HepG2 (cell line): ENCODE measurements at regions not wholly inside any gene's neighbourhood (a gene's known extent, or its start where the extent isn't known, plus 50 kb on each side); places are given as distances from the start of the nearest gene placed in this dataset.

Source experiments
- ATAC-seq: fragments of 200-7000 bp; cut with Tn5 transposase; 3 replicates; pipeline ENCODE4 v1.9.1; 2020; ENCODE audit warnings: mild to moderate bottlenecking, moderate library complexity
- BruUV-seq: library from RNA; stranded (reverse); fragments of 400-500 nt; replicated peaks from 2 replicates; lab custom pipeline; 2021; lab: Mats Ljungman, UMichigan
- CTCF ChIA-PET: fragments of 300-600 bp; formaldehyde crosslinking; extraction: SDS; loops from one replicate; lab custom pipeline; 2021; ENCODE audit warnings: low total read pairs, inconsistent platforms, low intra/inter-chr PET ratio; lab: Yijun Ruan, JAX
- POLR2A ChIA-PET: fragments of 350-600 bp; sonication (Branson Sonifier 250); formaldehyde crosslinking; loops from one replicate; lab custom pipeline; 2020; ENCODE audit warnings: antibody characterized with exemption, inconsistent platforms; lab: Yijun Ruan, JAX
- DNase-seq: peaks from one replicate; pipeline ENCODE4 v3.0.0-alpha.2; 2015; ENCODE audit warnings: low spot score
- FAIRE-seq: peaks from 3 replicates; lab custom pipeline; 2011; peaks lifted over from hg19 to GRCh38; lab: Jason Lieb, UNC
- H2AFZ ChIP-seq: one replicate; pipeline ENCODE4 v1.6.1; 2011; ENCODE audit warnings: low read length, inconsistent platforms
- H3K27ac ChIP-seq: fragments of 300-600 bp; 3 replicates; pipeline ENCODE4 v1.8.0; 2011; ENCODE audit warnings: mixed run types, mild to moderate bottlenecking, mixed read lengths, low read length, inconsistent platforms; ENCODE audit not compliant: insufficient read depth; ENCODE audit errors: extremely low read length
- H3K27me3 ChIP-seq, 2 experiments: fragments of 200-600 bp in 1 of 2; 2 replicates in 1 of 2; 3 replicates in 1 of 2; pipeline versions ENCODE4 v1.6.0 to v1.8.0; 2011; ENCODE audit warnings: low read length in 2 of 2, mild to moderate bottlenecking in 2 of 2, moderate library complexity in 2 of 2, inconsistent platforms in 1 of 2; ENCODE audit not compliant: insufficient read depth in 2 of 2, control insufficient read depth in 1 of 2
- H3K36me3 ChIP-seq, 2 experiments: fragments of 200-600 bp in 1 of 2; replicated peaks in 1 of 2; 2 replicates in 1 of 2; 3 replicates in 1 of 2; pipeline versions ENCODE4 v1.5.1 to v1.8.0; 2011; ENCODE audit warnings: low read length in 2 of 2, inconsistent platforms in 1 of 2; ENCODE audit not compliant: insufficient read depth in 2 of 2, control insufficient read depth in 1 of 2
- H3K4me1 ChIP-seq: 2 replicates; pipeline ENCODE4 v1.5.1; 2012; ENCODE audit warnings: low read length, inconsistent platforms; ENCODE audit not compliant: insufficient read depth
- H3K4me2 ChIP-seq: 2 replicates; pipeline ENCODE4 v1.6.0; 2011; ENCODE audit warnings: low read depth, low read length, inconsistent platforms
- H3K4me3 ChIP-seq, 3 experiments: fragments of 200-600 bp in 1 of 3; sonication (generic), shearing (Covaris generic) in 1 of 3; replicated peaks in 1 of 3; 2 replicates each; pipeline ENCODE4 v1.5.1; 2011 to 2016; ENCODE audit warnings: low read length in 3 of 3, inconsistent platforms in 2 of 3, low read depth in 2 of 3, mild to moderate bottlenecking in 2 of 3, control low read depth in 1 of 3, mixed read lengths in 1 of 3; ENCODE audit not compliant: insufficient read depth in 1 of 3
- H3K79me2 ChIP-seq: one replicate; pipeline ENCODE4 v1.6.1; 2011; ENCODE audit warnings: low read length, inconsistent platforms; ENCODE audit not compliant: insufficient read depth
- H3K9ac ChIP-seq: 2 replicates; pipeline ENCODE4 v1.6.0; 2011; ENCODE audit warnings: mild to moderate bottlenecking, low read depth, low read length, inconsistent platforms; ENCODE audit not compliant: insufficient read depth
- H3K9me3 ChIP-seq: 2 replicates; pipeline ENCODE4 v1.5.1; 2012; ENCODE audit warnings: mild to moderate bottlenecking, low read length
- H4K20me1 ChIP-seq: 2 replicates; pipeline ENCODE4 v1.6.0; 2011; ENCODE audit warnings: inconsistent platforms, mild to moderate bottlenecking, low read length, moderate library complexity; ENCODE audit not compliant: insufficient read depth
- ARNTL ChIP-seq: sonication (generic); formaldehyde crosslinking; IDR thresholded peaks from 2 replicates; pipeline ENCODE4 v1.4.0; 2020; ENCODE audit warnings: mild to moderate bottlenecking, missing genetic modification reagents
- CENPT ChIP-seq: sonication (generic); formaldehyde crosslinking; IDR thresholded peaks from 2 replicates; pipeline ENCODE4 v1.8.0; 2022; ENCODE audit warnings: low read depth, mild to moderate bottlenecking, moderate library complexity, missing genetic modification reagents
- ETV6 ChIP-seq: sonication (generic); formaldehyde crosslinking; conservative IDR thresholded peaks from 2 replicates; pipeline ENCODE4 v1.4.0; 2020; ENCODE audit warnings: missing genetic modification reagents
- EZH2 ChIP-seq: conservative IDR thresholded peaks from 2 replicates; pipeline ENCODE4 v1.6.1; 2012; ENCODE audit warnings: mild to moderate bottlenecking, low read depth, low read length, moderate library complexity
- JDP2 ChIP-seq: sonication (generic); formaldehyde crosslinking; IDR thresholded peaks from 2 replicates; pipeline ENCODE4 v1.8.1; 2022; ENCODE audit warnings: missing genetic modification reagents, borderline replicate concordance
- SMC3 ChIP-seq: IDR thresholded peaks from 2 replicates; pipeline ENCODE4 v1.6.1; 2011; ENCODE audit warnings: low read length, improper control_type of control experiment
- SRSF9 ChIP-seq: fragments of 200-400 bp; formaldehyde crosslinking; IDR thresholded peaks from 2 replicates; pipeline ENCODE4 v1.6.1; 2018; ENCODE audit warnings: borderline replicate concordance, mild to moderate bottlenecking, low read depth, low read length; ENCODE audit not compliant: insufficient read depth, poor library complexity, severe bottlenecking
- ZBTB46 ChIP-seq: sonication (generic); formaldehyde crosslinking; IDR thresholded peaks from 2 replicates; pipeline ENCODE4 v1.4.0; 2020; ENCODE audit warnings: mild to moderate bottlenecking, missing genetic modification reagents, borderline replicate concordance
- ZFP90 ChIP-seq: sonication (generic); formaldehyde crosslinking; IDR thresholded peaks from 2 replicates; pipeline ENCODE4 v1.8.0; 2022; ENCODE audit warnings: missing genetic modification reagents, mild to moderate bottlenecking, inconsistent platforms, borderline replicate concordance
- ZGPAT ChIP-seq: IDR thresholded peaks from 2 replicates; pipeline ENCODE4 v1.6.1; 2016; ENCODE audit warnings: mild to moderate bottlenecking
- WGBS: methylation state at CpG from one replicate; pipeline ENCODE4 v1.1.6; 2017; ENCODE audit warnings: low lambda C conversion rate; 5-methylcytosine and 5-hydroxymethylcytosine counted together
- in situ Hi-C: cut with HindIII; loops from 2 replicates; pipeline ENCODE4 v1.10.0; 2017; ENCODE audit warnings: low pct_unique_long_range_greater_than_20kb; ENCODE audit not compliant: extremely low pct_ligation_motif_present
- intact Hi-C: fragments of 100-400 bp; cut with micrococcal nuclease; formaldehyde crosslinking; loops from one replicate; pipeline ENCODE4 v1.10.0; 2022; ENCODE audit not compliant: unreplicated experiment

DNA sequence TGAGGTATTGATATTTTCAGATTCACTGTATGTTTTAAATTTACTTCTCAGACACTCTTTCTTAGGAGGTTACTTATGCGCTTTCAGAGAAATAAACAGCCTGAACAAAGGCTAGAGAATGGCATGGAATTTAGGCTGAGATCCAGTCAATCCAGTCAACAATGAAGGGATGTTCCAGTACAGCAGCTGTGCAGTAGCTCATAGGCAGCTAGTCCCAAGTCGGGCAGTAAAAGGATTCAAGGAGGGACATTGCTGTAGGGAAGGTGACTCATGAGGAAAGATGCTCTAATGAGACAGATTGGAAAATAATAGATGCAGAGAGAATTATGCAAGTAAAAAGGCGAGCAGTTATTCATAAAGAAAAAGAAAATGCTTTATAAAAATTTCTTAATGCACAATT, 397.9 kb upstream of the RGPD4 start:
- Histone ChIP-seq H4K20me1 (no peaks in the 10 kb centered on the region), H3K4me2 (no peak overlapping the region), H3K36me3 (no peaks in the 10 kb centered on the region), H3K79me2 (no peaks in the 10 kb centered on the region), H3K9ac (no peak overlapping the region), H3K27me3 (no peaks in the 10 kb centered on the region), H3K4me1 (no peaks in the 10 kb centered on the region), H3K27ac (no peak overlapping the region), H3K4me3 (no peak overlapping the region), H3K9me3 (peaks cover 27% of the 10 kb centered on the region), H2AFZ (no peak overlapping the region)
- no TSS peak for BruUV-seq
- TF ChIP-seq CENPT (CRISPR knock-in tag) (no peak), EZH2 (no peak)
- ATAC-seq (no peak), DNase-seq (no peak), FAIRE-seq (no peak)
- POLR2A ChIA-PET, result no interaction called here
- intact Hi-C loops, result no loop called here
- CTCF ChIA-PET, result no interaction called here
- in situ Hi-C loops, result no loop called here
- 15% methylated on average over 3 of the region's 3 CpGs for WGBS

DNA sequence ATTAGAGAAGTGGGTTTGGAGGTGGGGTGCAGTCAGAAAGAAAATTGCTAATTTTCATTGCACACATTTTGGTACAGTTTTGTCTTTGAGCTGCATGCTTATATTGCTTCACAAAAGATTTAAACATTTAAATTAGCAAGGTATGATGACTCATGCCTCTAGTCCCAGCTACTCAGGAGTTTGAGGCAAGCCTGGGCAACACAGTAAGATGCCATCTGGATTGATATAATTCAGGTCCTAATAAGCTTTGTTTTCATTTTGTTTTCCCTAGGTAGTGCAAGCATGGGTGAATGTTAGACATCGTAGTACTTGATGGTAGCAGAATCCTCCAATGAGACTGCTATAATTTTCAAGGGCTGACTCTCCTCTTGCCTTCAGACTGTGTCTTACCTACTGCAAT, 396.7 kb upstream of the RGPD4 start:
- POLR2A ChIA-PET, result no interaction called here
- TF ChIP-seq SMC3, result no peak
- TF ChIP-seq ZBTB46 (CRISPR knock-in tag), result no peak
- no peak for TF ChIP-seq SRSF9
- TF ChIP-seq ETV6 (CRISPR knock-in tag), result no peak
- no peak for TF ChIP-seq ARNTL (CRISPR knock-in tag)
- TF ChIP-seq JDP2, result no peak
- no peak for TF ChIP-seq ZFP90 (CRISPR knock-in tag)
- TF ChIP-seq ZGPAT (CRISPR knock-in tag), result no peak
- no peaks in the 10 kb centered on the region for H3K36me3 ChIP-seq
- no peak overlapping the region for H3K27ac ChIP-seq
- no peaks in the 10 kb centered on the region for H3K27me3 ChIP-seq
- in situ Hi-C loops (no loop called here), intact Hi-C loops (no loop called here)
- no peak for FAIRE-seq
- no peak overlapping the region for H3K4me3 ChIP-seq
- no peaks in the 10 kb centered on the region for H4K20me1 ChIP-seq
- H2AFZ ChIP-seq, result no peak overlapping the region
- no peaks in the 10 kb centered on the region for H3K79me2 ChIP-seq
- ATAC-seq, result no peak
- no TSS peak for BruUV-seq
- no peaks in the 10 kb centered on the region for H3K4me1 ChIP-seq
- H3K9me3 ChIP-seq, result peaks cover 27% of the 10 kb centered on the region
- no peak overlapping the region for H3K4me2 ChIP-seq
- H3K9ac ChIP-seq, result no peak overlapping the region
- WGBS, result 6% methylated on average over 1 of the region's 1 CpG
- CTCF ChIA-PET, result no interaction called here
- no peak for DNase-seq
